OCI-LY7 (cell line): ENCODE measurements at regions not wholly inside any gene's neighbourhood (a gene's known extent, or its start where the extent isn't known, plus 50 kb on each side); places are given as distances from the start of the nearest gene placed in this dataset.

Source experiments
- BruUV-seq: library from RNA; stranded (reverse); fragments of 400-500 nt; replicated peaks from 2 replicates; lab custom pipeline; 2021; lab: Mats Ljungman, UMichigan
- CTCF ChIA-PET: fragments of 300-600 bp; sonication (Branson Sonifier 250); formaldehyde crosslinking; loops from one replicate; lab custom pipeline; 2022; ENCODE audit warnings: antibody characterized with exemption; ENCODE audit not compliant: unreplicated experiment; lab: Charles Lee
- POLR2A ChIA-PET: fragments of 300-600 bp; sonication (Branson Sonifier 250); formaldehyde crosslinking; loops from one replicate; lab custom pipeline; 2022; ENCODE audit warnings: antibody characterized with exemption; lab: Charles Lee
- DNase-seq: peaks from one replicate; pipeline ENCODE4 v3.0.0-alpha.2; 2015; ENCODE audit warnings: low spot score
- H2AFZ ChIP-seq: fragments of 200-600 bp; sonication (generic), shearing (Covaris generic); 2 replicates; pipeline ENCODE4 v1.6.1; 2014; ENCODE audit warnings: mild to moderate bottlenecking, antibody characterized with exemption, low read length, moderate library complexity
- H3K27ac ChIP-seq: fragments of 200-600 bp; sonication (generic); 2 replicates; pipeline ENCODE4 v1.5.1; 2014; ENCODE audit warnings: mixed run types, low read depth, mild to moderate bottlenecking, moderate library complexity, low read length, inconsistent platforms; ENCODE audit not compliant: poor library complexity, severe bottlenecking
- H3K36me3 ChIP-seq: fragments of 200-600 bp; sonication (generic); 2 replicates; pipeline ENCODE4 v1.6.1; 2014; ENCODE audit warnings: mild to moderate bottlenecking, antibody characterized with exemption, low read length, moderate library complexity, mixed read lengths; ENCODE audit not compliant: insufficient read depth
- H3K4me1 ChIP-seq: fragments of 200-600 bp; sonication (generic); 2 replicates; pipeline ENCODE4 v1.5.1; 2014; ENCODE audit warnings: mild to moderate bottlenecking, low read length; ENCODE audit not compliant: insufficient read depth, poor library complexity, severe bottlenecking
- H3K4me2 ChIP-seq: fragments of 200-600 bp; sonication (generic); 2 replicates; pipeline ENCODE4 v1.6.1; 2014; ENCODE audit warnings: mild to moderate bottlenecking, low read length
- H3K4me3 ChIP-seq: fragments of 200-600 bp; sonication (generic); 2 replicates; pipeline ENCODE4 v1.5.1; 2014; ENCODE audit warnings: mild to moderate bottlenecking, low read depth, low read length; ENCODE audit not compliant: poor library complexity, severe bottlenecking
- H3K79me2 ChIP-seq: fragments of 200-600 bp; sonication (generic); 2 replicates; pipeline ENCODE4 v1.6.1; 2016; ENCODE audit warnings: low read depth, mild to moderate bottlenecking, low read length, moderate library complexity, mixed read lengths; ENCODE audit not compliant: insufficient read depth
- H3K9me2 ChIP-seq: fragments of 200-600 bp; sonication (generic); 2 replicates; pipeline ENCODE4 v1.6.1; 2016; ENCODE audit warnings: mild to moderate bottlenecking, low read length, mixed read lengths; ENCODE audit not compliant: insufficient read depth
- H3K9me3 ChIP-seq: fragments of 200-600 bp; sonication (generic); 2 replicates; pipeline ENCODE4 v1.6.1; 2014; ENCODE audit warnings: mild to moderate bottlenecking, mixed run types, low read length, mixed read lengths
- H4K20me1 ChIP-seq: fragments of 200-600 bp; sonication (generic); 2 replicates; pipeline ENCODE4 v1.6.1; 2014; ENCODE audit warnings: mild to moderate bottlenecking, antibody characterized with exemption, low read length, moderate library complexity, mixed read lengths; ENCODE audit not compliant: insufficient read depth
- EZH2phosphoT487 ChIP-seq: fragments of 200-600 bp; sonication (generic); IDR thresholded peaks from 2 replicates; pipeline ENCODE4 v1.6.1; 2018; ENCODE audit warnings: low read depth, borderline replicate concordance, mild to moderate bottlenecking, mixed run types, antibody characterized with exemption, low read length, moderate library complexity, mixed read lengths
- intact Hi-C: fragments of 100-400 bp; cut with micrococcal nuclease; formaldehyde crosslinking; loops from one replicate; pipeline ENCODE4 v1.10.0; 2022; ENCODE audit not compliant: unreplicated experiment
- TF ChIP-seq, protein P1 (sequence below): fragments of 200-600 bp; sonication (generic); conservative IDR thresholded peaks from 2 replicates; pipeline ENCODE4 v1.5.1; 2014; ENCODE audit warnings: mild to moderate bottlenecking, antibody characterized with exemption, low read length, moderate library complexity, mixed read lengths

DNA sequence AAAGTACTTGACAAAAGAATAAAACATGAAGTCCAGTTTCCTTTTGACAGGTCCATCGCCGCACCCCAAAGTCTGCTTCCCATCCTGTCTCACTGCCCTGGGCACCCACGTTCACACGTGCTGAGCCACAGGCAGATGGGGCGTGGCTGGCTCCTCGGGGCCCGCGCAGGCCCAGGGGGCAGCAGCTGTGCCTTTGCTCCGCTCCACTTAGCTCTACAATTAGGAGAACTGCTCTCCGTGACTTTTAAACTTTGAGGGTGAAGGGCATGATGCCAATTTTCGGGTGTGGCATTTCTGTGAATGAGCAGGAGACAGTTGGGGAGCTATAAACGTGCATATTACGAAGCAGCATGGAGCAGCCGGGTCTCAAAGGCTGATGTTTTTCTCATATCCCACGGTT lies 152.4 kb downstream of the TDRD15 start:
- Histone ChIP-seq H3K4me3 (no peak overlapping the region), H3K4me2 (no peak overlapping the region), H3K9me3 (no peaks in the 10 kb centered on the region), H3K9me2 (no peaks in the 10 kb centered on the region), H3K4me1 (no peaks in the 10 kb centered on the region), H3K36me3 (no peaks in the 10 kb centered on the region), H3K79me2 (no peaks in the 10 kb centered on the region), H4K20me1 (no peaks in the 10 kb centered on the region), H2AFZ (no peak overlapping the region), H3K27ac (no peak overlapping the region)
- intact Hi-C loops, result no loop called here
- TF ChIP-seq, protein P1, sequence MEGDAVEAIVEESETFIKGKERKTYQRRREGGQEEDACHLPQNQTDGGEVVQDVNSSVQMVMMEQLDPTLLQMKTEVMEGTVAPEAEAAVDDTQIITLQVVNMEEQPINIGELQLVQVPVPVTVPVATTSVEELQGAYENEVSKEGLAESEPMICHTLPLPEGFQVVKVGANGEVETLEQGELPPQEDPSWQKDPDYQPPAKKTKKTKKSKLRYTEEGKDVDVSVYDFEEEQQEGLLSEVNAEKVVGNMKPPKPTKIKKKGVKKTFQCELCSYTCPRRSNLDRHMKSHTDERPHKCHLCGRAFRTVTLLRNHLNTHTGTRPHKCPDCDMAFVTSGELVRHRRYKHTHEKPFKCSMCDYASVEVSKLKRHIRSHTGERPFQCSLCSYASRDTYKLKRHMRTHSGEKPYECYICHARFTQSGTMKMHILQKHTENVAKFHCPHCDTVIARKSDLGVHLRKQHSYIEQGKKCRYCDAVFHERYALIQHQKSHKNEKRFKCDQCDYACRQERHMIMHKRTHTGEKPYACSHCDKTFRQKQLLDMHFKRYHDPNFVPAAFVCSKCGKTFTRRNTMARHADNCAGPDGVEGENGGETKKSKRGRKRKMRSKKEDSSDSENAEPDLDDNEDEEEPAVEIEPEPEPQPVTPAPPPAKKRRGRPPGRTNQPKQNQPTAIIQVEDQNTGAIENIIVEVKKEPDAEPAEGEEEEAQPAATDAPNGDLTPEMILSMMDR, result no peak
- TF ChIP-seq EZH2phosphoT487, result no peak
- ChIA-PET POLR2A (no interaction called here), CTCF (no interaction called here)
- BruUV-seq, result no TSS peak
- DNase-seq, result no peak

DNA sequence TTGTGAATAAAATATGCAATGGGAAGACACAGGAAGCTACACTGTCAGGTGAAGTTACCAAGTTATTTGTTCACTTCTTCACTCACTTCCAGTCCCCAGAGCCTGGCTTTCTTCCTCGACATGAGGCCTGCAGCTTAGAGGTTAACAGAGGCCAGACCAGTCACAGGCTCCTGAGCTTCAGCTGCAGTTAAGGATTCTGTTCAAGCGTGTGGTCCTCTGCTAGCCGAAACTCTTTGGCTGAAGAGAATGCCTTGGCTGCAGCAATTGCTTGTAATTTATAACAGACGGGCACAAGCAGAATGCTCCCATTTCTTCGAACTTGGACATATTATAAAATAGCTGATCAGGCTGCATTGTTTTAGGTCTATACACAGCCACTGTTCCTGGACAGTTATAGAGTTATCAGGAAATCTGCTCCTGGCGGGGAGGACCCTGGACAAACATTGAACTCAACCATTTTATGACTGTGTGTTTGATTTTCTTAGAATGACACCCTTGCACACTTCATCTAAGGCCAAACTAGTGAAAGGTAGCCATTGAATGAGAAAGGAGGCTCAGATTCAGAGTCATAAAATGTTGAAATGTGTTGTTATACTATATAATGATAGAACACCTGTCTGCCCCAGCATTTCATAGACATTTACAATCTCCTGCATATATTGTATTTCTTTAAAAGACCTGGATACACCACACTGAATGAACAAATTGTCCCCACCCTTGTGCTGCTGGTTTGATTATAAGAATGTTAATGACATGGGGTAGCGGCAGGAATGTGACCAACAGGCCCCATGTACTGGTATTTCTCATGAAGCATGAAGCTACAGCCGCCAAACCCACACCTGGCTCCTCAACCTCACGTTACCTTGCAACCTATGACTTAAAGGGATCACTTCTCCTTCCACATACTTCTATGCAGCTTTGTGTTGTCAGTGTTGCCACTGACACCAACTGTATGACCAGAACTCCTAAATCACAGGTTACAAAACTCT lies 153.6 kb downstream of the TDRD15 start:
- Histone ChIP-seq H3K4me1 (no peaks in the 10 kb centered on the region), H3K4me2 (no peak overlapping the region), H4K20me1 (no peaks in the 10 kb centered on the region), H2AFZ (no peak overlapping the region), H3K9me3 (no peaks in the 10 kb centered on the region), H3K4me3 (no peak overlapping the region), H3K27ac (no peak overlapping the region), H3K79me2 (no peaks in the 10 kb centered on the region), H3K36me3 (no peaks in the 10 kb centered on the region), H3K9me2 (no peaks in the 10 kb centered on the region)
- CTCF ChIA-PET, result no interaction called here
- DNase-seq, result no peak
- TF ChIP-seq, protein P1, result no peak
- no peak for TF ChIP-seq EZH2phosphoT487
- POLR2A ChIA-PET, result no interaction called here
- BruUV-seq, result no TSS peak
- intact Hi-C loops, result no loop called here

DNA sequence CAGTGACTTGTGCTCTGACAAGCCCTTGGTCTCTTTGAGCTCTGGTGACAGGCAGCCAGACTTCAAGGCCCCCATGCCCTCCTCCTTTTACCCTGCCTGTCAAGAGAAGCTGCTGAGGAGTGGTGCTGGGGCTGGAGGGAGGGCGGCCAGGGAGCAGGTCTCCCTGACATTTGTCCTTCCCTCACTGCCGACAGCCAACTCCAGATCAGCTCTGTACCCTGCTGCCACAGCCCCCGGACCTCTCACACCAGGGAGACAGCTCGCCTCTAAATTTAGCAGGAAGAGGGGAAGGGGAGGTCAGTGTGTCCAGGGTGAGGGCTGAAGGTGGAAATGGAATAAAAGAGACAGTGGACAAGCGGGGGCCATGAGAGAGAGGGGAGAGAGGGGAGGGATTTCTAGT lies 155.8 kb downstream of the TDRD15 start:
- POLR2A ChIA-PET, result no interaction called here
- DNase-seq, result no peak
- H4K20me1 ChIP-seq, result no peaks in the 10 kb centered on the region
- CTCF ChIA-PET, result no interaction called here
- TF ChIP-seq, protein P1, result no peak
- TF ChIP-seq EZH2phosphoT487, result no peak
- no peak overlapping the region for H3K27ac ChIP-seq
- no peak overlapping the region for H3K4me3 ChIP-seq
- no TSS peak for BruUV-seq
- H3K79me2 ChIP-seq, result no peaks in the 10 kb centered on the region
- no peaks in the 10 kb centered on the region for H3K9me3 ChIP-seq
- intact Hi-C loops, result no loop called here
- no peak overlapping the region for H2AFZ ChIP-seq
- H3K36me3 ChIP-seq, result no peaks in the 10 kb centered on the region
- H3K9me2 ChIP-seq, result no peaks in the 10 kb centered on the region
- no peak overlapping the region for H3K4me2 ChIP-seq
- no peaks in the 10 kb centered on the region for H3K4me1 ChIP-seq
